ENCODE measurements at regions not wholly inside any gene's neighbourhood (a gene's known extent, or its start where the extent isn't known, plus 50 kb on each side); places are given as distances from the start of the nearest gene placed in this dataset.

DNA sequence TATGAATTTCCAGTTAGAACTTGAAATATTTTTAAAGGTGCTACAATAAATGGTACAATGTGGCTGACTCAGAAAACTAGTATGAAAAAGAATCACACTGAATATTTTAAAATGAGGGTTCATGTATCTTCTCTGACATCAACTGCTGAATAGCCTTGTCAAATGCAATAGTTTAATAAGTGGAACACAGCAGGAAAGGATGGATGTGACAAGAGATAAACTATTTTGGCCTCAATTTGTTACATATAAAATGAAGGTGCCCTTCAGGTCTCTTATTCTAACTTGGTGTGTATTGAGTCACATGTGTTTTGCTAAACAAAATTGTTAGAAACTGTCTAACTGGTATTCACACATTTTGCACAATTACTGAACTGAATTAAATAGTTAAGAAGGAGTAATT lies 1018.4 kb upstream of the PCDH20 start:
- H3K27ac ChIP-seq = no peak overlapping the region
- TF ChIP-seq, protein P1, sequence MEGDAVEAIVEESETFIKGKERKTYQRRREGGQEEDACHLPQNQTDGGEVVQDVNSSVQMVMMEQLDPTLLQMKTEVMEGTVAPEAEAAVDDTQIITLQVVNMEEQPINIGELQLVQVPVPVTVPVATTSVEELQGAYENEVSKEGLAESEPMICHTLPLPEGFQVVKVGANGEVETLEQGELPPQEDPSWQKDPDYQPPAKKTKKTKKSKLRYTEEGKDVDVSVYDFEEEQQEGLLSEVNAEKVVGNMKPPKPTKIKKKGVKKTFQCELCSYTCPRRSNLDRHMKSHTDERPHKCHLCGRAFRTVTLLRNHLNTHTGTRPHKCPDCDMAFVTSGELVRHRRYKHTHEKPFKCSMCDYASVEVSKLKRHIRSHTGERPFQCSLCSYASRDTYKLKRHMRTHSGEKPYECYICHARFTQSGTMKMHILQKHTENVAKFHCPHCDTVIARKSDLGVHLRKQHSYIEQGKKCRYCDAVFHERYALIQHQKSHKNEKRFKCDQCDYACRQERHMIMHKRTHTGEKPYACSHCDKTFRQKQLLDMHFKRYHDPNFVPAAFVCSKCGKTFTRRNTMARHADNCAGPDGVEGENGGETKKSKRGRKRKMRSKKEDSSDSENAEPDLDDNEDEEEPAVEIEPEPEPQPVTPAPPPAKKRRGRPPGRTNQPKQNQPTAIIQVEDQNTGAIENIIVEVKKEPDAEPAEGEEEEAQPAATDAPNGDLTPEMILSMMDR (conservative IDR thresholded peaks at IDR 0.05) = no peak

DNA sequence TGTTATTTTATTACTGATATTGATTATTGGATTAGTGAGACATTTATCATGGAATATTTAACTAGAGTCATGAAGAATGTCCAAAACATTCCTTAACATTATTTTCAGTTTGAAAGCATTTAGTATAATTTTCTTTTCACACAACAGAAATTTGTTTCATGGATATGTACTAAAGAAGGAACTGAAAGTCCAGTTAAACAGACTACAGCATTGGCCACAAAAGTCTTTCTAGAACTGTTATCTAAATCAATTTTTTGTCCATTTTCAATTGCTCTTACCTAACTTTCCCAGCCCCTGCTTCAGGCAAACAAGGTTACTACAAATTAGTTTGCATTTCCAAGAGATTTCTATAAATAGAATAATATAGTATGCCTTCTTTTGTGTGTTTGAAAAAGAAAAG lies 1018.0 kb upstream of the PCDH20 start:
- no peak overlapping the region for H3K27ac ChIP-seq
- TF ChIP-seq, protein P1 (conservative IDR thresholded peaks at IDR 0.05) = no peak

DNA sequence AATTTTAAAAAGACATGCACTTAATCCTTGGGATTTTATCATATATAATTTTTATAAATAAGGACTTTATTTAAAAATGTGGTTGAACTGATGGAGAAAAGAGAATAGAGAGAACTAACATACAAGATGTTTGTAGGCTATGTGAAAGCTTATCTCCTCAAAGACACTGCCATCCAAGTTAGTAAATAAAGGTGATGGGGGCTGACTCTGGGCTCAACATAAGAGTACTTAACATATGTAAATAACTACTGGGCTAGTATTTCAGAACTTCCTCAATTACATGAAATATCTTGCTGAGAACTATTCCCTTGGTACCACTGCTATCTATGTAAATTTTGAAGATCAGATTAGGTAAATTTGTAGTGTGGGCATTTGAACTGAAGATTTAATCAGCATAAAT lies 1017.3 kb upstream of the PCDH20 start:
- TF ChIP-seq, protein P1 (conservative IDR thresholded peaks at IDR 0.05) = no peak
- H3K27ac ChIP-seq = no peak overlapping the region

DNA sequence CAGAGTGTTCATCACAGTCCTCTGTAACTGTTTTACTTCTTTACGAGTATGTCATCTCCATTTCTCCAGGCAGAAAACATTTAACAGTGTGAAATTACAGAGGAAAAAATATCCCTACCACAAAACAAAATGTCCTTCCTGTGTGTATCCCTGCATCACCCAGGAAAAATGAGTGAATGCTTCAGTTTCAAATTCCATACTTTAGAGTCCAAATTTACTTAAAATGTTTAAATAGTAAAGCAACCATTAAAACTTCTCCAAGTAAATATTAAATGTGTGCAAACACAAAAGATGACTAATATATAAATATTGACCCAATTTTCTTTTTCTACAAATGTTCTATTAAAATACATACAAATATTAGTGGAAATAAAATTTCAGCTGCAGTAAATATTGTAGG lies 1016.6 kb upstream of the PCDH20 start:
- TF ChIP-seq, protein P1 (conservative IDR thresholded peaks at IDR 0.05) = no peak
- H3K27ac ChIP-seq = no peak overlapping the region

DNA sequence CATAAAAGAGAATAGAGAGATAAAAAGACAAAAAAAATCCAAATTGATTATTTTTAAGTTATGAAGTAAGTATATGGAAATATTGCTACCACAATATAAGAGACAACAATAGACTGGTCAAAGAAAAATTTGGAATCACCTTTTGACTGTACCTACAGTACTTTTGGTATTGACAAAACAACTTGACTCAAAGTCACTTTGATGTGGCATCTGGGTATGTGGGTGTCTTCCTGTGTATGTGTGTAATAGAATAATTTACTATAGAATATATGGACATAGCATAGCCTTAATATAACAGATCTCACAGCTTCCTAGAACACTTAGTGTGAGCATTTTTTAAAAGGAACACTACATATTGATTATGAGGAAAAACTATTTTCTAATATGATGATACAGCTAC lies 1016.2 kb upstream of the PCDH20 start:
- H3K27ac ChIP-seq = no peak overlapping the region
- TF ChIP-seq, protein P1 (conservative IDR thresholded peaks at IDR 0.05) = no peak

DNA sequence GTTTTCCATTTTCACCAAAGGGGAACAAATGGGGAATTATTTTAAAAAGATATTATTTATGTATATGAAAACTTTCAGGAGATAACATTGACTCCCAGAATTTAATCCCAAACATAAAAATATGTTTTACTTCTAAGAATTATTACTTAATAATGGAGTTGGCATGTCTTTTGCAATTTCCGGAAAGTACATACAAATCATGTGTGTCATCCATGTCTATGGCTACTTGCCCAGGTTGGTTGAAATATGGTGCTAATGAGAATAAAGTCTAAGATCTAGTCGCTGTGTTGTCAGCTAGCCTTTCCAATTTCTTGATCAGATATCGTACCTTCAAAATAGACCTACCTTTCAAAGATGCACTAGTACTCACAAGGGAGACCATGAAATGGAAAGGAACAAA lies 1003.2 kb upstream of the PCDH20 start:
- TF ChIP-seq, protein P1 (conservative IDR thresholded peaks at IDR 0.05) = no peak

DNA sequence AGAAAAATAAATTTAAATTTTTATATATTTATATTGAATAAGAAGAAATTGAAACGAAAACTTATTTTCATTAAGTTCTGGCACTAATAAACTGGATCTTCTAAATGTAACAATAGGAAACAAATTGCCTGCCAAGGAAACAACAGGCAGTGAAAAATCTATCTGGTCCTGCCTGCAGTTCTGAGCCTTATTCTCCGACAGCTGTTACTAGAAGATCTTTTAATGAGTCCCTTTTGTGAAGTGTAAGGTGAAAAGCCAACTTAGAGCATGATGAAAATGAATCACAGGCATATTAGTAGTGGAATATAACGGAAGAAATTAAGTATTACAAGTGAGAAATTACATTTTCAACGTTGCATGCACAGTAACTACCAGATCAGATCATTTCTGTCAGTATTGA lies 1002.7 kb upstream of the PCDH20 start:
- no peak overlapping the region for H3K27ac ChIP-seq
- TF ChIP-seq, protein P1 (conservative IDR thresholded peaks at IDR 0.05) = no peak

More for the DNA sequence above, 1003.2 kb upstream of the PCDH20 start:
- H3K27ac ChIP-seq = no peak overlapping the region

DNA sequence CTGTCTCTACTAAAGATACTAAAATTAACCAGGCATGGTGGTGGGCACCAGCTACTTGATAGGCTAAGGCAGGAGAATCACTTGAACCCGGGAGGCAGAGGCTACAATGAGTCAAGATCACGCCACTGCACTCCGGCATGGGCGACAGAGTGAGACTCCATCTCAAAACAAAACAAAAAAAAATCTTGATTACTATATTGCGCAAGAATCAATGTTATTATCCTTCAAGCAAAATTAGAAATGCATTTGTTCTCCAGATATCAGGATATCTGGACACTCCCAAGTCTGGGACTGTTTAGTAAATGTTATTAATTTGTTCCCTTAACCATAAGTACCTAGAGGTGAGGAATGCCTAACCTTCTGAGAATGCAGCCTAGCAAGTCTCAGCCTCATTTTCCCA lies 992.2 kb upstream of the PCDH20 start:
- no peak overlapping the region for H3K27ac ChIP-seq
- TF ChIP-seq, protein P1 (conservative IDR thresholded peaks at IDR 0.05) = no peak
